ENCODE measurements at regions not wholly inside any gene's neighbourhood (a gene's known extent, or its start where the extent isn't known, plus 50 kb on each side); places are given as distances from the start of the nearest gene placed in this dataset.
"Not testable (repeated sequence)": the region's sequence is repeated elsewhere in the genome, so short reads cannot be mapped to it uniquely, and the experiment has no call there.

DNA sequence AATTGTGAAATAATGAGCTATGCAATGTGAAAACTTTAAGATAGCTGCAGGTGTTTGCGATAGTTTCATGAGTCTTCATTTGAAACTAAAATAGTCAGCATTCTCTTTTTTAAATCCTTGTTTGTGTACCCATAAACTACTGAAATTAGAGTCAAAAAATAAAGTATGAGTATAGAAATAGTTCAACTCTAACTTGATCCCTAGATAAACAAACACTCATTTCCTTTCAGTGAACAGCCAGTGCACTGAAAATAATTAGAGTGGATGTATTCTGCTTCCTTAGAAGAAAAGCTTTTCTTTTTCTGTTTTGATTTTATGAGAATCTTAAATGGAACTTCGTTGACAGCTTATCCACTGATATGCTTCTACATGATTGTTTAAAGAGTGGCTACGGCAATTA lies 1033.4 kb downstream of the SOCS6 start:
- DNase-seq (ENCODE audit: extremely low read depth, low read depth) = no peak
- H3K4me3 ChIP-seq (replicated peaks; ENCODE audit: low read depth, low read length) = no peak overlapping the region
- TF ChIP-seq, protein P1, sequence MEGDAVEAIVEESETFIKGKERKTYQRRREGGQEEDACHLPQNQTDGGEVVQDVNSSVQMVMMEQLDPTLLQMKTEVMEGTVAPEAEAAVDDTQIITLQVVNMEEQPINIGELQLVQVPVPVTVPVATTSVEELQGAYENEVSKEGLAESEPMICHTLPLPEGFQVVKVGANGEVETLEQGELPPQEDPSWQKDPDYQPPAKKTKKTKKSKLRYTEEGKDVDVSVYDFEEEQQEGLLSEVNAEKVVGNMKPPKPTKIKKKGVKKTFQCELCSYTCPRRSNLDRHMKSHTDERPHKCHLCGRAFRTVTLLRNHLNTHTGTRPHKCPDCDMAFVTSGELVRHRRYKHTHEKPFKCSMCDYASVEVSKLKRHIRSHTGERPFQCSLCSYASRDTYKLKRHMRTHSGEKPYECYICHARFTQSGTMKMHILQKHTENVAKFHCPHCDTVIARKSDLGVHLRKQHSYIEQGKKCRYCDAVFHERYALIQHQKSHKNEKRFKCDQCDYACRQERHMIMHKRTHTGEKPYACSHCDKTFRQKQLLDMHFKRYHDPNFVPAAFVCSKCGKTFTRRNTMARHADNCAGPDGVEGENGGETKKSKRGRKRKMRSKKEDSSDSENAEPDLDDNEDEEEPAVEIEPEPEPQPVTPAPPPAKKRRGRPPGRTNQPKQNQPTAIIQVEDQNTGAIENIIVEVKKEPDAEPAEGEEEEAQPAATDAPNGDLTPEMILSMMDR (IDR thresholded peaks at IDR 0.05; ENCODE audit: low read depth, low read length, missing control alignments) = no peak

DNA sequence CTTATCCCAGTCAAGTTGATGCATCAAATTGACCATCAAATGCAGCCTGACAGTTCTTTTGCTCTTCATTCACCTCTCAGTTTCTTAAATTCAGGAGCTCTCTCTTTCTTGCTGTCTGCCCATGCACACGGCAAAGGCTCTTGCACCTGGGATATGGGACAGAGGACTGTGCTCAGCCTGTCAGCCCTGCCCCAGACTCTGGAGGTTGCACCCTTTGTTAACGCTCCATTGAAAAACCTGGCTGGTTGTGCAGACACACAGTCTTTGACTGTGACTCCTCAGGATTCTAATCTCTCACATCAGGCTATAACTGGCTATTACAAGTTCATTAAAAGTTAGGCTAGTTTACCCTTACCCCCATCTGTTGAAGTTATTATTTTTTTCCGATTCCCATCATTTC lies 1032.5 kb downstream of the SOCS6 start:
- no peak overlapping the region for H3K4me3 ChIP-seq (replicated peaks; ENCODE audit: low read depth, low read length)
- TF ChIP-seq, protein P1 (IDR thresholded peaks at IDR 0.05; ENCODE audit: low read depth, low read length, missing control alignments) = no peak
- no peak for DNase-seq (ENCODE audit: extremely low read depth, low read depth)

- TF ChIP-seq, protein P1 (IDR thresholded peaks at IDR 0.05; ENCODE audit: low read depth, low read length, missing control alignments) = no peak
Observed at GRCh38 chr18:71304856-71305255, 1016.0 kb downstream of the SOCS6 start.

GRCh38 chr18:71303743-71304142 lies 1014.9 kb downstream of the SOCS6 start:
- H3K4me3 ChIP-seq (replicated peaks; ENCODE audit: low read depth, low read length); DNase-seq (ENCODE audit: extremely low read depth, low read depth): not testable (repeated sequence)

More at GRCh38 chr18:71304856-71305255, 1016.0 kb downstream of the SOCS6 start:
- no peak for DNase-seq (ENCODE audit: extremely low read depth, low read depth)
- no peak overlapping the region for H3K4me3 ChIP-seq (replicated peaks; ENCODE audit: low read depth, low read length)

GRCh38 chr18:71301596-71301995 lies 1012.8 kb downstream of the SOCS6 start:
- no peak for DNase-seq (ENCODE audit: extremely low read depth, low read depth)
- TF ChIP-seq, protein P1 (IDR thresholded peaks at IDR 0.05; ENCODE audit: low read depth, low read length, missing control alignments) = no peak
- no peak overlapping the region for H3K4me3 ChIP-seq (replicated peaks; ENCODE audit: low read depth, low read length)

DNA sequence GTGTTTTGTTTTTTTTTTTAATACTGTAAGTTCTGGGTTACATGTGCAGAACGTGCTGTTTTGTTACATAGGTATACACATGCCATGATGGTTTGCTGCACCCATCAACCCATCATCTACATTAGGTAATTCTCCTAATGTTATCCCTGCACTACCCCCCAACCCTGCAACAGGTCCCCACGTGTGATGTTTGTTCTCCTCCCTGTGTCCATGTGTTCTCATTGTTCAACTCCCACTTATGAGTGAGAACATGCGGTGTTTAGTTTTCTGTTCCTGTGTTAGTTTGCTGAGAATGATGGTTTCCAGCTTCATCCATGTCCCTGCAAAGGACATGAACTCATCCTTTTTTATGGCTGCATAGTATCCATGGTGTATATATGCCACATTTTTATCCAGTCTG lies 1005.4 kb downstream of the SOCS6 start:
- H3K4me3 ChIP-seq (replicated peaks; ENCODE audit: low read depth, low read length); DNase-seq (ENCODE audit: extremely low read depth, low read depth): not testable (repeated sequence)

DNA sequence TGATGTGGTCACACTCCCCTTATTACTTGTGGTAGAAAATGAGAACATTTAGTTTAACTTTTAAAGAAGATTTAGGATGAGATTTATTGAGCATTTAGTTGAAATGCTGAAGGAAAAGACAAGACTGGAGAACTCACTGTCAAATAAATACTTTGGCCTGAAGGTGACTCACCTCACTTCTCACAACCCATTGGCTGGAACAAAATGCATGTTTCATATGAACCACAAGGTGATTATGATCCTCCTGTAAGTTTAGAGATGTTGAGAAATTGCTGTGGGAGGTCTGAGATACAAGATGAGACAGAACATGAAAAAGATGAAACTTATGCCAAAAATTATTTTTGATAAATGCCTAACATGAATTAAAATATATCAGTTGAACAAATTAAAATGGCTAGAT lies 1004.5 kb downstream of the SOCS6 start:
- no peak for DNase-seq (ENCODE audit: extremely low read depth, low read depth)
- TF ChIP-seq, protein P1 (IDR thresholded peaks at IDR 0.05; ENCODE audit: low read depth, low read length, missing control alignments) = no peak
- no peak overlapping the region for H3K4me3 ChIP-seq (replicated peaks; ENCODE audit: low read depth, low read length)

- H3K4me3 ChIP-seq (replicated peaks; ENCODE audit: low read depth, low read length) = no peak overlapping the region
- TF ChIP-seq, protein P1 (IDR thresholded peaks at IDR 0.05; ENCODE audit: low read depth, low read length, missing control alignments) = no peak
- DNase-seq (ENCODE audit: extremely low read depth, low read depth) = no peak
Observed at GRCh38 chr18:71287268-71287667, 998.4 kb downstream of the SOCS6 start.
